Thyroid gland (tissue), 4 donors: ENCODE measurements at regions not wholly inside any gene's neighbourhood (a gene's known extent, or its start where the extent isn't known, plus 50 kb on each side); places are given as distances from the start of the nearest gene placed in this dataset.

Experiments
- DNase-seq, 2 donors: peaks; one replicate each; pipeline ENCODE4 v3.0.0-alpha.2; 2019
- H3K27ac ChIP-seq, 3 donors: fragments of 200-600 bp; sonication (generic); 1 replicate in 2 of 3; 2 replicates in 1 of 3; pipeline ENCODE4 v1.5.1; 2016 to 2019; ENCODE audit warnings: mild to moderate bottlenecking in 1 of 3, moderate library complexity in 1 of 3
- H3K27me3 ChIP-seq: fragments of 200-600 bp; sonication (generic); one replicate; pipeline ENCODE4 v1.5.1; 2019
- H3K36me3 ChIP-seq, 2 donors: fragments of 200-600 bp; sonication (generic); one replicate each; pipeline ENCODE4 v1.5.1; 2016 to 2019
- H3K4me1 ChIP-seq, 2 donors: fragments of 200-600 bp; sonication (generic); one replicate each; pipeline ENCODE4 v1.5.1; 2017 to 2019
- H3K4me3 ChIP-seq, 3 donors: fragments of 200-600 bp; sonication (generic); replicated peaks in 1 of 3; 1 replicate in 2 of 3; 2 replicates in 1 of 3; pipeline ENCODE4 v1.5.1; 2016; ENCODE audit warnings: mild to moderate bottlenecking in 1 of 3
- H3K9me3 ChIP-seq: fragments of 200-600 bp; sonication (generic); one replicate; pipeline ENCODE4 v1.5.1; 2017
- POLR2A ChIP-seq, 2 donors: fragments of 450-650 bp; IDR thresholded peaks; one replicate each; pipeline ENCODE4 v1.6.1; 2017; ENCODE audit warnings: antibody characterized with exemption in 2 of 2, mild to moderate bottlenecking in 2 of 2, moderate library complexity in 1 of 2
- WGBS, 2 donors: methylation state at CpG; one replicate each; pipeline ENCODE4 v1.1.5; 2017; 5-methylcytosine and 5-hydroxymethylcytosine counted together
- intact Hi-C: fragments of 100-400 bp; cut with DNase I; formaldehyde crosslinking; loops from one replicate; pipeline ENCODE4 v1.15.1; 2023
- TF ChIP-seq, protein P1 (sequence below), 6 experiments: fragments of 200-600 bp in 3 of 6; fragments of 450-650 bp in 3 of 6; sonication (generic) in 3 of 6; IDR thresholded peaks; one replicate each; pipeline ENCODE4 v1.5.1; 2016 to 2019; ENCODE audit warnings: antibody characterized with exemption in 6 of 6, mild to moderate bottlenecking in 2 of 6, inconsistent platforms in 1 of 6, moderate library complexity in 1 of 6

DNA sequence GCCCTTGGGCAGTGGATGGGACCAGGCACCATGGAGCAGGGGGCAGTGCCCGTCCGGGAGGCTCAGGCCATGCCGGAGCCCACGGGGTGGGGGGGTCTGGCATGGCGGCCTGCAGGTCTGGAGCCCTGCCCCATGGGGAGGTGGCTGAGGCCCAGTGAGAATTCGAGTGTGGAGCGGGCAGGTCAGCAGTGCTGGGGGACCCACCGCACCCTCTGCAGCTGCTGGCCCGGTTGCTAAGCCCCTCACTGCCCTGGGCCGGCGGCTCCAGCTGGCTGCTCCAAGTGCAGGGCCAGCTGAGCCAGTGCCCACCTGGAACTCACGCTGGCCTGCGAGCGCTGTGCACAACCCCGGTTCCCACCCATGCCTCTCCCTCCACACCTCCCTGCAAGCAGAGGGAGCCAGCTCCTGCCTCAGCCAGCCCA, 1157.9 kb upstream of the ADGRL3 start:
- WGBS, 2 donors = 93 to 95% methylated on average over 11 to 12 of the region's 15 CpGs
- H3K27ac ChIP-seq = no peak overlapping the region

DNA sequence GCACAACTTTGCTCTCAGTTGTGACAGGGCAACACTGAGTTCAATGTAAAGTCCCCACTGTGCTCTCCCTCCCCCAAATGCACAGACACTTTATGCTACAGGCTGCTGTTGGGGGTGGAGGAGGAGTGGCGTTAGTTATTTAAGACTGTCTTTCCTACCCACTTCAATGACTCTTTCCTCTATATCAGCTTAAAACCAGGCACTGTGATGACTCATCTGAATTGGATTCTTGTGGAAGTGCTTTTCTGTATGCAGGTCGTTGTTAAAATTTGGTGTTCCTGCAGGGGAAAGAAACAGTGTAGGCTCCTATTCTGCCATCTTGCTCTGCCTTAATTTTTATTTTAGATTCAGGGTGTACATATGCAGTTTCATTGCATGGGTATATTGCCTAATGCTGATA, 1157.2 kb upstream of the ADGRL3 start:
- no peaks in the 10 kb centered on the region for H3K4me1 ChIP-seq
- 77 to 94% methylated on average over 2 of the region's 2 CpGs for WGBS, 2 donors
- no peak for DNase-seq
- no peaks in the 10 kb centered on the region for H3K36me3 ChIP-seq
- H3K9me3 ChIP-seq = no peaks in the 10 kb centered on the region
- no peaks in the 10 kb centered on the region for H3K27me3 ChIP-seq
- no peak for TF ChIP-seq POLR2A (IDR thresholded peaks at IDR 0.05)
- TF ChIP-seq, protein P1, sequence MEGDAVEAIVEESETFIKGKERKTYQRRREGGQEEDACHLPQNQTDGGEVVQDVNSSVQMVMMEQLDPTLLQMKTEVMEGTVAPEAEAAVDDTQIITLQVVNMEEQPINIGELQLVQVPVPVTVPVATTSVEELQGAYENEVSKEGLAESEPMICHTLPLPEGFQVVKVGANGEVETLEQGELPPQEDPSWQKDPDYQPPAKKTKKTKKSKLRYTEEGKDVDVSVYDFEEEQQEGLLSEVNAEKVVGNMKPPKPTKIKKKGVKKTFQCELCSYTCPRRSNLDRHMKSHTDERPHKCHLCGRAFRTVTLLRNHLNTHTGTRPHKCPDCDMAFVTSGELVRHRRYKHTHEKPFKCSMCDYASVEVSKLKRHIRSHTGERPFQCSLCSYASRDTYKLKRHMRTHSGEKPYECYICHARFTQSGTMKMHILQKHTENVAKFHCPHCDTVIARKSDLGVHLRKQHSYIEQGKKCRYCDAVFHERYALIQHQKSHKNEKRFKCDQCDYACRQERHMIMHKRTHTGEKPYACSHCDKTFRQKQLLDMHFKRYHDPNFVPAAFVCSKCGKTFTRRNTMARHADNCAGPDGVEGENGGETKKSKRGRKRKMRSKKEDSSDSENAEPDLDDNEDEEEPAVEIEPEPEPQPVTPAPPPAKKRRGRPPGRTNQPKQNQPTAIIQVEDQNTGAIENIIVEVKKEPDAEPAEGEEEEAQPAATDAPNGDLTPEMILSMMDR (IDR thresholded peaks at IDR 0.05) = no peak
- no peak overlapping the region for H3K4me3 ChIP-seq
- intact Hi-C loops = no loop called here
- H3K27ac ChIP-seq = no peak overlapping the region

More for the DNA sequence above, 1157.9 kb upstream of the ADGRL3 start:
- TF ChIP-seq, protein P1 (IDR thresholded peaks at IDR 0.05) = no peak
- TF ChIP-seq POLR2A (IDR thresholded peaks at IDR 0.05) = no peak
- no peak for DNase-seq
- intact Hi-C loops = no loop called here
- Histone ChIP-seq H3K27me3 (no peaks in the 10 kb centered on the region), H3K4me3 (no peak overlapping the region), H3K36me3 (no peaks in the 10 kb centered on the region), H3K4me1 (no peaks in the 10 kb centered on the region), H3K9me3 (no peaks in the 10 kb centered on the region)

DNA sequence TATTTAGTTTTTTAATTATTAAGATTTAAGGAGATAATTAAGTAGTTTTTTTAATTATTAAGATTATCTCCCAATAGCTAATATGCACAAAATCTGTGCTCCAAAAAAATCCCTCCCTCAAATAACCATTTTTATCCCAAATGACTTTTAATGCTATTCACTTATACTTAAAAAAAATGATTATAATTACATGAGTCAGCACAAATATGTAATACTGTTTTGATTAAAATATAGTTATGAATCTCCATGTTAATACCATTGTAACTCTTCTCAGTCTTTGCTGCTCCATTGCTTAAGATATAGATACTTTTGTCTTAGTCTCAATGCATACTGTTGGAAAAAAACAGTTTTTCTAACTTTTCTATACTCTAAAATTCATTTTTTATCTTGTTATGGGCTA, 1121.1 kb upstream of the ADGRL3 start:
- no peak for DNase-seq
- H3K36me3 ChIP-seq = no peaks in the 10 kb centered on the region
- intact Hi-C loops = no loop called here
- no peaks in the 10 kb centered on the region for H3K27me3 ChIP-seq
- H3K9me3 ChIP-seq = no peaks in the 10 kb centered on the region
- no peaks in the 10 kb centered on the region for H3K4me1 ChIP-seq
- H3K27ac ChIP-seq = no peak overlapping the region
- no peak for TF ChIP-seq POLR2A (IDR thresholded peaks at IDR 0.05)
- TF ChIP-seq, protein P1 (IDR thresholded peaks at IDR 0.05) = no peak
- no peak overlapping the region for H3K4me3 ChIP-seq

GRCh38 chr4:60081839-60082238, 1118.3 kb upstream of the ADGRL3 start:
- intact Hi-C loops = no loop called here
- DNase-seq = no peak
- Histone ChIP-seq H3K27ac (no peak overlapping the region), H3K9me3 (no peaks in the 10 kb centered on the region), H3K36me3 (no peaks in the 10 kb centered on the region), H3K27me3 (no peaks in the 10 kb centered on the region), H3K4me1 (no peaks in the 10 kb centered on the region), H3K4me3 (no peak overlapping the region)
- WGBS, 2 donors = 17 to 28% methylated on average over 2 of the region's 2 CpGs
- TF ChIP-seq POLR2A (IDR thresholded peaks at IDR 0.05) = no peak
- TF ChIP-seq, protein P1 (IDR thresholded peaks at IDR 0.05) = no peak

- H3K27me3 ChIP-seq = no peaks in the 10 kb centered on the region
- WGBS, 2 donors = 56 to 77% methylated on average over 3 of the region's 3 CpGs
- TF ChIP-seq POLR2A (IDR thresholded peaks at IDR 0.05) = no peak
- TF ChIP-seq, protein P1 (IDR thresholded peaks at IDR 0.05) = no peak
- intact Hi-C loops = no loop called here
- H3K4me1 ChIP-seq = no peaks in the 10 kb centered on the region
- no peaks in the 10 kb centered on the region for H3K9me3 ChIP-seq
- DNase-seq = no peak
- H3K27ac ChIP-seq = no peak overlapping the region
- H3K4me3 ChIP-seq = no peak overlapping the region
- no peaks in the 10 kb centered on the region for H3K36me3 ChIP-seq
Measured at GRCh38 chr4:60088807-60089486, 1111.2 kb upstream of the ADGRL3 start.
